ENCODE measurements at regions not wholly inside any gene's neighbourhood (a gene's known extent, or its start where the extent isn't known, plus 50 kb on each side); places are given as distances from the start of the nearest gene placed in this dataset.

- intact Hi-C loops (cut with micrococcal nuclease; ENCODE audit: unreplicated experiment), result no loop called here
- CTCF ChIA-PET (ENCODE audit: low intra/inter-chr PET ratio, low total read pairs), result no interaction called here
Observed at GRCh38 chr3:99579965-99580364, 58.4 kb upstream of the COL8A1 start.

More at GRCh38 chr3:99579965-99580364, 58.4 kb upstream of the COL8A1 start:
- H3K27ac ChIP-seq (ENCODE audit: extremely low read length, insufficient read depth, low read length), result no peak overlapping the region
- BruUV-seq (replicated peaks), result no TSS peak
- no peak for TF ChIP-seq MAFG (CRISPR knock-in tag; IDR thresholded peaks at IDR 0.05)
- TF ChIP-seq KMT2A (CRISPR knock-in tag; IDR thresholded peaks at IDR 0.05), result no peak
- TF ChIP-seq ZNF563 (CRISPR knock-in tag; IDR thresholded peaks at IDR 0.05), result no peak
- TF ChIP-seq ZNF12 (CRISPR knock-in tag; IDR thresholded peaks at IDR 0.05), result no peak
- TF ChIP-seq STAG1 (CRISPR knock-in tag; IDR thresholded peaks at IDR 0.05), result no peak
- no peak for TF ChIP-seq POLR2A (IDR thresholded peaks at IDR 0.05; ENCODE audit: insufficient read depth in 1 of 2, low read depth in 2 of 2, low read length in 2 of 2)
- TF ChIP-seq ZC3H4 (CRISPR knock-in tag; IDR thresholded peaks at IDR 0.05; ENCODE audit: borderline replicate concordance), result no peak
- TF ChIP-seq ZNF503 (CRISPR knock-in tag; IDR thresholded peaks at IDR 0.05), result no peak
- no peak for TF ChIP-seq ZNF772 (CRISPR knock-in tag; IDR thresholded peaks at IDR 0.05)
- TF ChIP-seq, protein P1, sequence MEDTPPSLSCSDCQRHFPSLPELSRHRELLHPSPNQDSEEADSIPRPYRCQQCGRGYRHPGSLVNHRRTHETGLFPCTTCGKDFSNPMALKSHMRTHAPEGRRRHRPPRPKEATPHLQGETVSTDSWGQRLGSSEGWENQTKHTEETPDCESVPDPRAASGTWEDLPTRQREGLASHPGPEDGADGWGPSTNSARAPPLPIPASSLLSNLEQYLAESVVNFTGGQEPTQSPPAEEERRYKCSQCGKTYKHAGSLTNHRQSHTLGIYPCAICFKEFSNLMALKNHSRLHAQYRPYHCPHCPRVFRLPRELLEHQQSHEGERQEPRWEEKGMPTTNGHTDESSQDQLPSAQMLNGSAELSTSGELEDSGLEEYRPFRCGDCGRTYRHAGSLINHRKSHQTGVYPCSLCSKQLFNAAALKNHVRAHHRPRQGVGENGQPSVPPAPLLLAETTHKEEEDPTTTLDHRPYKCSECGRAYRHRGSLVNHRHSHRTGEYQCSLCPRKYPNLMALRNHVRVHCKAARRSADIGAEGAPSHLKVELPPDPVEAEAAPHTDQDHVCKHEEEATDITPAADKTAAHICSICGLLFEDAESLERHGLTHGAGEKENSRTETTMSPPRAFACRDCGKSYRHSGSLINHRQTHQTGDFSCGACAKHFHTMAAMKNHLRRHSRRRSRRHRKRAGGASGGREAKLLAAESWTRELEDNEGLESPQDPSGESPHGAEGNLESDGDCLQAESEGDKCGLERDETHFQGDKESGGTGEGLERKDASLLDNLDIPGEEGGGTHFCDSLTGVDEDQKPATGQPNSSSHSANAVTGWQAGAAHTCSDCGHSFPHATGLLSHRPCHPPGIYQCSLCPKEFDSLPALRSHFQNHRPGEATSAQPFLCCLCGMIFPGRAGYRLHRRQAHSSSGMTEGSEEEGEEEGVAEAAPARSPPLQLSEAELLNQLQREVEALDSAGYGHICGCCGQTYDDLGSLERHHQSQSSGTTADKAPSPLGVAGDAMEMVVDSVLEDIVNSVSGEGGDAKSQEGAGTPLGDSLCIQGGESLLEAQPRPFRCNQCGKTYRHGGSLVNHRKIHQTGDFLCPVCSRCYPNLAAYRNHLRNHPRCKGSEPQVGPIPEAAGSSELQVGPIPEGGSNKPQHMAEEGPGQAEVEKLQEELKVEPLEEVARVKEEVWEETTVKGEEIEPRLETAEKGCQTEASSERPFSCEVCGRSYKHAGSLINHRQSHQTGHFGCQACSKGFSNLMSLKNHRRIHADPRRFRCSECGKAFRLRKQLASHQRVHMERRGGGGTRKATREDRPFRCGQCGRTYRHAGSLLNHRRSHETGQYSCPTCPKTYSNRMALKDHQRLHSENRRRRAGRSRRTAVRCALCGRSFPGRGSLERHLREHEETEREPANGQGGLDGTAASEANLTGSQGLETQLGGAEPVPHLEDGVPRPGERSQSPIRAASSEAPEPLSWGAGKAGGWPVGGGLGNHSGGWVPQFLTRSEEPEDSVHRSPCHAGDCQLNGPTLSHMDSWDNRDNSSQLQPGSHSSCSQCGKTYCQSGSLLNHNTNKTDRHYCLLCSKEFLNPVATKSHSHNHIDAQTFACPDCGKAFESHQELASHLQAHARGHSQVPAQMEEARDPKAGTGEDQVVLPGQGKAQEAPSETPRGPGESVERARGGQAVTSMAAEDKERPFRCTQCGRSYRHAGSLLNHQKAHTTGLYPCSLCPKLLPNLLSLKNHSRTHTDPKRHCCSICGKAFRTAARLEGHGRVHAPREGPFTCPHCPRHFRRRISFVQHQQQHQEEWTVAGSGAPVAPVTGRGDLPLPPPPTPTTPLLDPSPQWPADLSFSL (CRISPR knock-in tag; IDR thresholded peaks at IDR 0.05), result no peak
- TF ChIP-seq ZSCAN22 (CRISPR knock-in tag; IDR thresholded peaks at IDR 0.05), result no peak
- no peak for TF ChIP-seq PHF21A (CRISPR knock-in tag; IDR thresholded peaks at IDR 0.05)
- TF ChIP-seq HOXD1 (CRISPR knock-in tag; IDR thresholded peaks at IDR 0.05), result no peak
- no peak for TF ChIP-seq KLF13 (CRISPR knock-in tag; IDR thresholded peaks at IDR 0.05)
- TF ChIP-seq XBP1 (CRISPR knock-in tag; IDR thresholded peaks at IDR 0.05), result no peak
- no peak for TF ChIP-seq ZNF362 (CRISPR knock-in tag; IDR thresholded peaks at IDR 0.05; ENCODE audit: borderline replicate concordance)
- TF ChIP-seq MIXL1 (CRISPR knock-in tag; IDR thresholded peaks at IDR 0.05), result no peak
- TF ChIP-seq THAP11 (CRISPR knock-in tag; IDR thresholded peaks at IDR 0.05), result no peak
- no peak for TF ChIP-seq RBM39 (IDR thresholded peaks at IDR 0.05; ENCODE audit: low read depth, low read length, poor library complexity, severe bottlenecking)
- WGBS (ENCODE audit: low lambda C conversion rate), result 0% methylated on average over 3 of the region's 3 CpGs
- no peaks in the 10 kb centered on the region for H3K36me3 ChIP-seq (replicated peaks in 1 of 2; ENCODE audit: control insufficient read depth in 1 of 2, insufficient read depth in 2 of 2, low read length in 2 of 2)
- no peak overlapping the region for H2AFZ ChIP-seq (ENCODE audit: low read length)
- H3K27me3 ChIP-seq (ENCODE audit: control insufficient read depth in 1 of 2, insufficient read depth in 2 of 2, low read length in 2 of 2), result no peaks in the 10 kb centered on the region; a peak in 1 of 5 replicates
- ATAC-seq, result no peak
- in situ Hi-C loops (cut with HindIII; ENCODE audit: extremely low pct_ligation_motif_present, low pct_unique_long_range_greater_than_20kb), result no loop called here
- H4K20me1 ChIP-seq (ENCODE audit: insufficient read depth, low read length), result no peaks in the 10 kb centered on the region
- DNase-seq (ENCODE audit: low spot score), result no peak
- H3K4me2 ChIP-seq (ENCODE audit: low read depth, low read length), result no peak overlapping the region
- H3K79me2 ChIP-seq (ENCODE audit: insufficient read depth, low read length), result no peaks in the 10 kb centered on the region
- POLR2A ChIA-PET, result no interaction called here
- no peak overlapping the region for H3K9ac ChIP-seq (ENCODE audit: insufficient read depth, low read depth, low read length)
- FAIRE-seq, result no peak
- no peak overlapping the region for H3K4me3 ChIP-seq (replicated peaks in 1 of 3; ENCODE audit: insufficient read depth in 1 of 3, low read depth in 2 of 3, low read length in 3 of 3)
- H3K9me3 ChIP-seq (ENCODE audit: low read length), result no peaks in the 10 kb centered on the region
- no peaks in the 10 kb centered on the region for H3K4me1 ChIP-seq (ENCODE audit: insufficient read depth, low read length)

Data from HepG2 (cell line).